ENCODE measurements at regions not wholly inside any gene's neighbourhood (a gene's known extent, or its start where the extent isn't known, plus 50 kb on each side); places are given as distances from the start of the nearest gene placed in this dataset.
A peak's percentile ranks its signal among the peaks of the same experiment; 100 is the strongest.

- no peak overlapping the region for H3K9ac ChIP-seq (replicated peaks in 1 of 4; ENCODE audit: extremely low read depth in 1 of 4, low read depth in 3 of 4, low read length in 3 of 4)
- no peaks in the 10 kb centered on the region for H3K23me2 ChIP-seq (ENCODE audit: low read depth, low read length)
- H2BK15ac ChIP-seq (ENCODE audit: low read length) = no peak overlapping the region
- no peaks in the 10 kb centered on the region for H3K36me3 ChIP-seq (ENCODE audit: control insufficient read depth in 2 of 4, insufficient read depth in 4 of 4, low read length in 3 of 4)
- TF ChIP-seq SIRT6 (IDR thresholded peaks at IDR 0.05; ENCODE audit: low read length) (no peak), MAX (IDR thresholded peaks at IDR 0.05) (no peak), JUN (IDR thresholded peaks at IDR 0.05; ENCODE audit: low read depth, low read length) (peak; percentile 72; the same call in 1 of the 2 replicates), CREB1 (IDR thresholded peaks at IDR 0.05) (0 out of 2 replicates have a peak, but pooled peaks have one; percentile 16), HDAC2 (IDR thresholded peaks at IDR 0.05; ENCODE audit: borderline replicate concordance in 1 of 2, low read depth in 2 of 2, low read length in 2 of 2) (no peak), ZNF274 (IDR thresholded peaks at IDR 0.05; ENCODE audit: borderline replicate concordance, extremely low read depth, low read length) (no peak), ATF3 (IDR thresholded peaks at IDR 0.05; ENCODE audit: insufficient read depth, low read depth, low read length) (0 out of 2 replicates have a peak, but pooled peaks have one; percentile 48), JUND (IDR thresholded peaks at IDR 0.05; ENCODE audit: low read length) (peak; percentile 97), EZH2 (IDR thresholded peaks at IDR 0.05; ENCODE audit: low read depth, low read length, severe bottlenecking) (no peak)
- DNase-seq (ENCODE audit: low read depth in 1 of 2, low spot score in 2 of 2) (peak in 1 of 2 experiments; percentile 25), FAIRE-seq (no peak)
- no peak overlapping the region for H2BK120ac ChIP-seq (replicated peaks; ENCODE audit: low read depth, low read length)
- no peak overlapping the region for H3K18ac ChIP-seq (ENCODE audit: extremely low read depth, low read length)
- no peak overlapping the region for H3K56ac ChIP-seq (replicated peaks; ENCODE audit: insufficient read length, low read depth, low read length)
- H2AFZ ChIP-seq (ENCODE audit: low read length) = no peak overlapping the region; the same call in 1 of the 2 replicates
- peaks cover 3 to 15% (median 9%) of the 10 kb centered on the region in 4 experiments for H3K4me1 ChIP-seq (replicated peaks in 1 of 4; ENCODE audit: control insufficient read depth in 3 of 4, insufficient read depth in 4 of 4, low read length in 3 of 4)
- no peak overlapping the region for H3K23ac ChIP-seq (ENCODE audit: insufficient read length)
- H2BK20ac ChIP-seq (ENCODE audit: low read length) = 0 out of 2 replicates have a peak overlapping the region, but pooled peaks have one; percentile 2
- H2AK5ac ChIP-seq (ENCODE audit: low read depth, low read length) = no peak overlapping the region
- no peaks in the 10 kb centered on the region for H3K27me3 ChIP-seq (replicated peaks in 1 of 4; ENCODE audit: control insufficient read depth in 3 of 4, extremely low read depth in 1 of 4, insufficient read depth in 3 of 4, low read length in 3 of 4)
- no peaks in the 10 kb centered on the region for H4K20me1 ChIP-seq (replicated peaks in 1 of 2; ENCODE audit: control insufficient read depth in 1 of 2, insufficient read depth in 2 of 2, low read length in 2 of 2)
- no peak overlapping the region for H3K27ac ChIP-seq (ENCODE audit: low read depth, low read length)
- H3K4me3 ChIP-seq (ENCODE audit: extremely low read depth in 1 of 4, insufficient read depth in 2 of 4, low read depth in 3 of 4, low read length in 4 of 4) = no peak overlapping the region
- no peak overlapping the region for H4K91ac ChIP-seq (replicated peaks; ENCODE audit: insufficient read length, low read length)
- no peak overlapping the region for H3K14ac ChIP-seq (ENCODE audit: insufficient read length)
- H4K5ac ChIP-seq (ENCODE audit: insufficient read length, low read depth, low read length) = no peak overlapping the region
- POLR2A ChIA-PET (ENCODE audit: partially characterized antibody) = no interaction called here
- H2BK12ac ChIP-seq (ENCODE audit: low read depth, low read length) = no peak overlapping the region
- H4K8ac ChIP-seq (ENCODE audit: extremely low read depth, insufficient read depth, low read length) = no peak overlapping the region
- no peak overlapping the region for H2BK5ac ChIP-seq (ENCODE audit: low read depth, low read length)
- 72% methylated on average over 5 of the region's 5 CpGs; no CpG with 5 or more reads in 1 of the 2 experiments for WGBS, 2 experiments (ENCODE audit: extremely low coverage in 1 of 2, insufficient coverage in 1 of 2, insufficient read length in 1 of 2, insufficient replicate concordance in 2 of 2, low coverage in 1 of 2, low lambda C conversion rate in 2 of 2, missing lambda C conversion rate in 1 of 2)
- H3K79me1 ChIP-seq (ENCODE audit: low read depth, low read length) = no peaks in the 10 kb centered on the region
- CTCF ChIA-PET (ENCODE audit: partially characterized antibody) = interaction anchor here (0.7 to 2.3 kb wide), 7 partner anchors 46 to 800 kb away, joined by 3 to 6 read pairs (median 3); no protein-coding TSS in a partner anchor
- H3K4me2 ChIP-seq (ENCODE audit: insufficient read depth in 1 of 2, low read depth in 2 of 2, low read length in 2 of 2) = no peak overlapping the region
- H3K4ac ChIP-seq (replicated peaks; ENCODE audit: insufficient read length, low read depth, low read length) = no peak overlapping the region
- no peaks in the 10 kb centered on the region for H3K79me2 ChIP-seq (ENCODE audit: control insufficient read depth in 1 of 2, insufficient read depth in 2 of 2, low read length in 2 of 2)
- H3K9me3 ChIP-seq (ENCODE audit: insufficient read depth in 2 of 2, low read depth in 1 of 2, low read length in 1 of 2) = no peaks in the 10 kb centered on the region
These were observed 593.4 kb upstream of the JAG1 start for GRCh38 chr20:11267131-11267761.

Measured in H1 (cell line).